ENCODE measurements at regions not wholly inside any gene's neighbourhood (a gene's known extent, or its start where the extent isn't known, plus 50 kb on each side); places are given as distances from the start of the nearest gene placed in this dataset.

- no peak for DNase-seq
Observed at GRCh38 chr18:78771496-78772359, 207.9 kb upstream of the SALL3 start.

GRCh38 chr18:78772360-78773302 lies 207.0 kb upstream of the SALL3 start:
- no peak for DNase-seq

- DNase-seq = no peak
Observed at GRCh38 chr18:78773303-78773755, 206.3 kb upstream of the SALL3 start.

- no peak for DNase-seq
Observed at GRCh38 chr18:78773819-78774218, 205.8 kb upstream of the SALL3 start.

GRCh38 chr18:78774741-78775141 lies 204.9 kb upstream of the SALL3 start:
- DNase-seq = no peak

GRCh38 chr18:78776151-78776550 lies 203.5 kb upstream of the SALL3 start:
- no peak for DNase-seq

GRCh38 chr18:78776706-78777285 lies 202.8 kb upstream of the SALL3 start:
- no peak for DNase-seq

- no peak for DNase-seq
Observed at GRCh38 chr18:78777992-78778391, 201.6 kb upstream of the SALL3 start.

GRCh38 chr18:78778651-78779050 lies 201.0 kb upstream of the SALL3 start:
- no peak for DNase-seq

GRCh38 chr18:78779996-78780718 lies 199.5 kb upstream of the SALL3 start:
- DNase-seq = no peak

- no peak for DNase-seq
Observed at GRCh38 chr18:78780719-78781600, 198.7 kb upstream of the SALL3 start.

GRCh38 chr18:78781601-78781960 lies 198.0 kb upstream of the SALL3 start:
- no peak for DNase-seq

GRCh38 chr18:78782951-78783563 lies 196.6 kb upstream of the SALL3 start:
- DNase-seq = no peak

- no peak for DNase-seq
Observed at GRCh38 chr18:78783564-78783960, 196.1 kb upstream of the SALL3 start.

GRCh38 chr18:78784861-78785260 lies 194.8 kb upstream of the SALL3 start:
- no peak for DNase-seq

- no peak for DNase-seq
Observed at GRCh38 chr18:78785706-78786105, 193.9 kb upstream of the SALL3 start.

- DNase-seq = no peak
Observed at GRCh38 chr18:78786776-78787175, 192.8 kb upstream of the SALL3 start.

GRCh38 chr18:78787751-78788150 lies 191.9 kb upstream of the SALL3 start:
- no peak for DNase-seq

GRCh38 chr18:78788161-78788560 lies 191.5 kb upstream of the SALL3 start:
- DNase-seq = no peak

- no peak for DNase-seq
Observed at GRCh38 chr18:78789850-78790249, 189.8 kb upstream of the SALL3 start.

- no peak for DNase-seq
Observed at GRCh38 chr18:78790511-78790910, 189.1 kb upstream of the SALL3 start.

Measured in activated CD4-positive, alpha-beta T cell treated with anti-CD3 and anti-CD28 coated beads for 48 hours (primary cell).